GM10266 (cell line): ENCODE measurements at regions not wholly inside any gene's neighbourhood (a gene's known extent, or its start where the extent isn't known, plus 50 kb on each side); places are given as distances from the start of the nearest gene placed in this dataset.

ENCODE experiments used
- DNase-seq: peaks from one replicate; pipeline ENCODE4 v3.0.0; 2012; ENCODE audit errors: extremely low spot score
- CTCF ChIP-seq: IDR thresholded peaks from 2 replicates; pipeline ENCODE4 v1.5.1; 2012; ENCODE audit warnings: mild to moderate bottlenecking, low read depth; ENCODE audit not compliant: control insufficient read depth, insufficient read depth; ENCODE audit errors: missing control alignments

GRCh38 chr10:30118590-30118989, 59.2 kb upstream of the JCAD start:
- no peak for DNase-seq
- no peak for TF ChIP-seq CTCF

- TF ChIP-seq CTCF, result no peak
- DNase-seq, result no peak
Measured at GRCh38 chr10:30117812-30118501, 58.6 kb upstream of the JCAD start.

GRCh38 chr10:30116041-30116491, 56.7 kb upstream of the JCAD start:
- no peak for TF ChIP-seq CTCF
- DNase-seq, result no peak

- DNase-seq, result no peak
- no peak for TF ChIP-seq CTCF
Measured at GRCh38 chr10:30115626-30115940, 56.2 kb upstream of the JCAD start.

- no peak for DNase-seq
Measured at GRCh38 chr10:30114881-30115625, 55.7 kb upstream of the JCAD start.

GRCh38 chr10:30114401-30114800, 55.0 kb upstream of the JCAD start:
- DNase-seq, result no peak
- TF ChIP-seq CTCF, result no peak

More at GRCh38 chr10:30114881-30115625, 55.7 kb upstream of the JCAD start:
- no peak for TF ChIP-seq CTCF
